Lung microvascular endothelial cell (primary cell): ENCODE measurements at regions not wholly inside any gene's neighbourhood (a gene's known extent, or its start where the extent isn't known, plus 50 kb on each side); places are given as distances from the start of the nearest gene placed in this dataset.

ENCODE experiments used
- DNase-seq, 2 donors: peaks; one replicate each; pipeline versions ENCODE4 v3.0.0 to v3.0.0-alpha.2; 2010; ENCODE audit warnings: low read depth in 2 of 2

DNA sequence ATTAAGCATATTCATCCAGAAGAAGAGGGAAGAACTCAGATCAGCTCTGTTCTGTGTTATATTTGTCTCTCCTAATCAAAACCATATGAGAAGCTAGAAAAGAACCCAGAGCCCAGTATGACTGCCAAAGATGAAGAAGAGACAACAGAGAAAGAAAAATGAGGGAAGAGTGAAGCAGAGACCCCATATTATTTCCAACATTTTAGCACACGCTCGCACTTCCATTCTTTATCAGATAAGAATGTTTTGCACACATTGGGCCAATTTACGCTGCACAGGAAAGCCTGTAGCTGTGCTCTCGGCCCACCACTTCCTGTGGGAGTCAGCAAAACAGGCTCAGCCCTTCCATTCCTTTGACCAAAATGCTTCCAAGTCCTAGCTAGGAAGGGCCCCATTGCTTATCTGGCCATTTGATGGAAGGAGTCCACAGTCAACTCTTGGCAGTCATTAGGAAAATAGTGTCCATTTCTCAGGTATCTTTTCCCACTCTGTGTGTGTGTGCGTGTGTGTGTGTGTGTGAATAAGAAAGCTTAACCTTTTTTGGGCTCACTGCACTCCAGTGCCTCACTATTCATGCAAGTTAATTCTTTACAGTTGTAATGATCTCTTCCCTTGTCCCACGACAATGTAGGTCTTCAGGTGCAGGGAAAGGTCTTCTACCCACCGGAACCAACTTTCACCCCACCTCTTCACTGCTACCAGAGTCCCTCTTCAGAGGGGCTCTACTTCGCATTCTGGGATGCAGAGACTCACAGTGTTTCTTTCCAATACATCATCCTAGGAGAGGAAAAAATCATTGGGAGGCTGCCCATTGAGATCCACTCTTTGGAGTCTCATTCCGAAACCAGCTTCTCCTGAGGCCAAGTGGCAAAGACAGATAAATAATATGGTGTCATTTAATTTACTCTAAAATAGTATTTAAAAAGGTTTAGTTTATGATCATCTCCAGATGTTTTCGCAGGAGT, 237.5 kb downstream of the COG6 start:
- DNase-seq, result peak; percentile 88 to 89

DNA sequence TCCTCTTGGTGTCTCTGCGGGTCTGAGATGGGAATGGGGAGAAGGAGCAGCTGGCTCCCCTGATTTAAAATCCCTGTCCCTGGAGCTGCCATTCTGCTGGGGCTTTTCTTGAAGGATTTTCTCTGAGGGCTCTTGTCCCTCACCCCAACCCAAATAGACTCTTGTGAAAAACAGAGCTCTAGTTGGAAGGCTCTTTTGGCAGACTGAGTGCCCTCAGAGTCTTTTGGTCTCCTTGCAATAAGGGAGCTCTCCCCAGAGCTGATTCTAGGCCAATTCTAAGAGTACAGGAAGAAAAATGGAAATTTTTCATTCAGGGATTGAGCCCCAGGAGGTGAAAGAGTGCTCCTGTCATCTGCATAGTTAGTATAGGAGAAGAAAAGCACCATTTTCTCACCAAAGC, 238.3 kb downstream of the COG6 start:
- no peak for DNase-seq

DNA sequence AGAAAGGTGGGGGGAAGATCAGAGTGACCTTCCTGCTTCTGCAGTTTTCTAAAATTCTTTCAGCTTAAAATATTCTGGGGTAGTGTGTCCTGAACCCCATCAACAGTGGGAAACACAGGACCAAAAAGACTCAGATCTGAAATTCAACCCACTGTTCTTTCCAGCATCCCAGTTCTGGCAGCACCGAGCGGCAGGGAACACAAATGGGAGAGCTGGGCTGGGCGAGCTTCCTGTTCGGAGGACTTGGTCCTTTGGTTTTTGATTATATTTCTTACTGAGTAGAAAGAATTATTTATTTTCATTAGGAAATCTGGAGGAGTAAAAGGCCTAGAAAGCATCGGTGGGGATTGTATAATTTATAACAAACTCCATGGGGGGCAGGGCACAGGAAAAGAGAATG, 239.1 kb downstream of the COG6 start:
- DNase-seq, result peak in 1 of 2 donors; percentile 10

DNA sequence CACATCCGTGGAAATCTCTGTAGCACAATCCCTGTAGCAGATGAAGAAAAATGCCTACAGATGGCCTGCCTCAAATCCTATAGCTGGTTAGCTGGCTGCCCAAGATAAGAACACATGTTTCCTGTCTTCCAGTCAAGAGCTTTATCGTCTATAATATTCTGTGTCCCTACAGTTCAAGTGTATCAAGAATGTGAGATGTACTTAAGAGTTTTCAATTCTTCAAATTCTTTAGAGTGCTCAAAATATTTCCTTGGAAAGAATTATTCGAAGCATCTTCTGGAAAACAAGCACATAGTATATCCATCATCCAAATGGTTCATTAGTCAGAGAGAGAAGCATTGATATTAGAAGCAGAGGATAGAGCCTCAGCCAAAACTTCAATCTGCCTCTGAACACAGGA, 239.8 kb downstream of the COG6 start:
- DNase-seq, result peak in 1 of 2 donors; percentile 87

DNA sequence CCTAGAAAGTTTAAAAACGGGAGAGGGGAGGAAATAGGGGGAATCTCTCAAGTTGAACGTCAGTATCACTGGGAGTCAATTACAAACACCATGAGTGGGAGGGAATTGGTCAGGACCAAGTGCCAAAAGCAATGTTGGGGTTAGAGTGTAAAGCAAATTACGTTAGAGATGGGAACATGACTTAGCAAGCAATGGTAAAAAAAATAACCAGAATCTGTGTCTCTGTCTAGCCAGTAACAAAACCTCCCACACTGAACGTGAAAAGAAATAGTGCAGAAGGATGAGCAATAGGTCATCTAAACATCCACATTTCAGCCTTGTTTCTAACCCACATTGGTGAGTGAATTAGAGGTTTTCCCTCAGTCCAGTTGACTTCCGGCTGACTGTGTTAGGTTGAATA, 242.2 kb downstream of the COG6 start:
- no peak for DNase-seq

DNA sequence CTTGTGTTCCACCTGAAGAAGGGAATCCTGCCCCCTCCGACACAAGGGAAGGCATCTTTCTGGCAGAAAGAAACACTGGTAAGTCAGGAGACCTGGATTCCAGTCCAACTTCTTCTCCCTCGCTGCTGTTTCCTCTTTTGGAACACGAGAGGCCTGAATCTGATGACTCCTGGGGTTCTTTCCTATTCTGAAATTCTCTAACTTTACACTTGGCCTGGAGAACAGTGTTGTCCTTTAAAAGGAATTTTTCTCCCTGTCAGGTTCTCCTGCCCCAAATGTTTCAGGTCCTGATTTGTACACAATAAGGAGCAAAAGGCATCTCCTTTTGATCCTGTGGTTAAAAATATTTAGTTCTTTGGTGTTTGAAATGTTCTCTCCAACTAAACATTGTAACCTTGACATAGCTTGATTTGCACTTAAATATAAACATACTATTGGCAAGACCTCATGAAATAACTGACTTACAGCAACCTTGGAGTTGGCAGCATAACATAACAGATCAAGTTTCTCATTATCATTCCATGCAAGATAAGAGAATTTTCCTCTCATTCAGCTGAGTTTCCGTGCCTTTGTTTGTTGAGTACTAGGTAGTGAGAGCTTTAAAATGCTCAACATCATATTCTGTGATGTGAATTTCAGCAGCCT, 244.8 kb downstream of the COG6 start:
- DNase-seq, result peak; percentile 77 to 84

DNA sequence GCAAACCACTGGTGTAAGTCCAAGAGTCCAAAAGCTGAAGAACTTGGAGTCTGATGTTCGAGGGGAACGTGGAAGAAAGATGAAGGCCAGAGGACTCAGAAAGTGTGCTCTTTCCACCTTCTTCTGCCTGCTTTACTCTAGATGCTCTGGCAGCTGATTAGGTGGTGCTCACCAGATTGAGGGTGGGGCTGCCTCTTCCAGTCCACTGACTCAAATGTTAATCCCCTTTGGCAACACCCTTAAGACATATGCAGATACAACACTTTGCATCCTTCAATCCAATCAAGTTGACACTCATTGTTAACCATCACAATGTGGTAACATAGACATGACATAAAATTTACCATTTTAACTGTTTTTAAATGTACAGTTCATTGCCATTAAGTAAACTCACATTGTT, 249.5 kb downstream of the COG6 start:
- no peak for DNase-seq

DNA sequence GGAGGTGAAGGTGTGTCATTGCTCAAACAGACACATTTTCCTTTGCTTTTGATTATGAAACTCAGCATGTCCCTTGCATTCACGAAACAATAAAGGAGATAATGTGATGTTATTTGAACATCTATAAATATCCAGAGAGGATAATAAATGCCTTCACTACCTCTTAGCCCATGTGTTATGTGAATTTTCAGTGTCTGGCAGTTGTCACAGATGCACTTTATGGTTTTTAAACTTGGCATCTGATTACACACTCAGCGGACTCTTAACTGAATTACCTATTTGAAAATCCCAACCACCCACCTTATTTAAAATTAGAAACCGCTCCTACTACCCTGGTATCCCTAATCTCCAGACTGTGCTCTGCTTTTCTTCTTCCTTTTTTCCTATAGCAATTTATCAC, 254.2 kb downstream of the COG6 start:
- no peak for DNase-seq

DNA sequence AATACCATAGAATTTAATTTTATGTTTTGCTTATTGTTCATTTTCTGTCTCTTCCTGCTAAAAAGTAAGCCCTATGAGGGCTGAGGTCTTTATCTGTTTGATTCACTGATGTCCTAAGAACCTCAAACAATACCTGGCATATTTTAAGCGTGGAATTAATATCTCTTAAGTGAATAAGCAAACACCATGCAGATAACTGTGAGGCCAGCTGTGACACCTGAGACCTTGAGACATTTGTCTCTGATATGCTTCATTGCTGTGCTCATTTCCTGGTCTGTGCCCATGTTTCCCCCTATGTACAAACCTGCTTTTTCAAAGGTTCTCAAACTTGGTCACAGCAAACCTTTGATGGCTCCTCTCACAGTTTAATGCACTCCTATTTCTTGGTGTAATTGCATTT, 254.6 kb downstream of the COG6 start:
- DNase-seq, result no peak

DNA sequence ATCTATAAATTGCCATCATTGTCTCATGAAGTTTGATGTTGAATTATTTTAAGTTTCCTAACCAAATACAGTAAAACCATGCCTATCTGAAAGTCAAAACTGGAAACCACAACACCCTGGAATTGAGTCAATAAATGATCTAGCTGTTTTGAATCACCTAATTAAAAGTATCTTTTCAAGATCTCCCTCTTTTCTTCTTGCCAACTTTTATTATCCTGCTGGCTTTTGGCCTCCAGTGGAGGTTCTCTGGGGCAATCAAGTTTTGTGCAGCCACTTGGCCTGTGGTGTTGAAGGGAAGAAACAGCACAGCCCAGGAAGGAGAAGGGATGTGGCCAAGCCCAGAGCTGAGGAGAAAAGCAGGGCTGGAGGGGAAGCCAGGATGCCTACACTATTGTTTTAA, 255.4 kb downstream of the COG6 start:
- no peak for DNase-seq

DNA sequence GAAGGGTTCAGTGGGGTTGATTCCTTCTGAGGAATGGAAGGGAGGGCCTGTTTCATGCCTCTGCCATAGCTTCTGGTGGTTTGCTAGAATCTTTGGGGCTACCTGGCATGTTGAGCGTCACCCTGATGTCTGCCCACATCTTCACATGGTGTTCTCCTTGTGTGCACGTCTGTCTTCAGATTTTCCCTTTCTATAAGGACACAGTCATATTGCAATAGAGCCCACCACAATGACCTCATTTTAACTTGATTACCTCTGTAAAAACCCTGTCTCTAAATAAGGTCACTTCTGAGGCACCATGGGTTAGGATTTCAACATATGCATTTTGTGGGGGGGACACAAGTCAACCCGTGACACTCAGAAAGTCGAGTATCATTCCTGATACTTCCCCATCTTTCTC, 257.9 kb downstream of the COG6 start:
- DNase-seq, result no peak

DNA sequence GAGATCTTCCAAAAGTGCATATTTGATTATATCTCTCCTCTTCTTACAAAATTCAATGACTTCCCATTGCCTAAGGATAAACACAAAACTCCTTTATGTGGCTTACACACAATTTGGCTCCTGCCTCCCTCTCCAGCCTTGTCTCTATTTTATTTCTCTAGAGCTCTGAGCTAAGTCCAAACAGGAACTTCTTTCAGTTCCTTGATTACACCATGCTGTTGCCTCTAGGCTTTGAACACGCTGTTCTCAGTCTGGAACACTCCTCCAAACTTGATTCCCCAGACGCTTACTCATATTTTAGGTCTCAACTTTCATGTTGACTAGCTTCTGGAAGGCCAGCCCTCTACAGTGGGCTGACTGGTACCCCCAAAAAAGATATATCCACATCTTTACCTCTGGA, 258.5 kb downstream of the COG6 start:
- DNase-seq, result peak in 1 of 2 donors; percentile 55

DNA sequence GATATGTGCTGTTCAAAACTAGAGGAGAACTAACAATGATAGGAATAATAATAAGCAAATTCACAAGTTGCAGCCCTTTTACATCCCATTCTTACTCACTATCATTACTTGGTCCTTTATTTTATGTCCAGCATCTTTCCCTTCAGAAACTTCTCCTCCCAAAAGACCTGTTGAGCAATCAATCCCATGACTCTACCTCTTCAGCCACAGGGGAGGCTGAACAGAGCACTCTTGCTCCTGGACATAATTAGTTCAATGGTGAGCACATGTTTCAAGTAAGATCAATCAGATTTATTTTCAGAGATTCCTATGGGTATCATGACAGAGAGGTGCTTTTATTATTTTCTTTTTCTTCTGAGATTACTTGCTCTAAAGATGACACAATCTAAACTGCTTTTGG, 260.0 kb downstream of the COG6 start:
- no peak for DNase-seq

DNA sequence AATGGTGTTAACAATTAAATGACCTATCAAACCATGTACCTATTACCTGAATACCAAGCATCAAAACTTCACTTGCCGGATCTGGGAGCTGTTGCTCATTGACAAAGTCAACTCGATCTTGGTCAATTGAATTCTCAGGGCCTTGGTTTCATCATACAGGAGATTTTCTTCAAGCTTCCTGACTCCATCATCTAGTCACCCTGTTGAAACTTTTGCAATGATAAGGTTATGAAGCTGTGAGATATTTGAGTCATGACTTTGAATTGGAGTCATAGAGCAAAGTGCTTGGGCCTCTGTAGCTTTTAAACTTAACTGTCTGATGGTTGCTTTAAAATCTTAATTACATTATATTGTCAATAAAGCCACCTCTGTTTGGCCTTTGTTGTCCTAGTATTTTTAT, 260.9 kb downstream of the COG6 start:
- no peak for DNase-seq

DNA sequence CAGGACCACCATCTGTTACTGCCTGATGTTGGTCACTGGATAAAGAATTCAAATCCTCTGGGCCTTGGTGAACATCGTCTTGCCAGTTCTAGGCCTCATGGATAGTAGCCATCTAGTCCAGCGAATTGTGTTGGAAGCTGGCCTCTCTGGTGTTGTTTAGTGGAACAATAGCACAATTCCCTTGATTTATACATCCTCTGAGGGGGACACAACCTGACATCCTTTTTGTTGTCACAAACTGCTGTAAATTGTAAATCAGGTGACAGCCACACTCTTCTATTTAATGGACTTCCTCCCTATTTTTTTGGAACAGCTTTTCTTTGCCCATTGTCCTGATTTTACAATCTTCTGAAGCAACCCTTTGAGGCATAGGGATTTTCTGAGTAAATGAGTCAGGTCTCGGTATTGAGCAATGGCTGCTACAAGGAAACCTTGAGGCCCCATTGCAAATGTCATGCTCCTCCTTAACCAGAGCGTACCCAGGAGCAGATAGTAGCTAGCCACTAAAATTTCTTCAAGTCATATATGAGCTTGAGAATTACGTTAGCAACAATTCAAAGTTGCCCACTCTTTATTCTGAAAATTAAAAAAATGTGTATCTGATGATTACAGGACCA, 263.3 kb downstream of the COG6 start:
- DNase-seq, result no peak

DNA sequence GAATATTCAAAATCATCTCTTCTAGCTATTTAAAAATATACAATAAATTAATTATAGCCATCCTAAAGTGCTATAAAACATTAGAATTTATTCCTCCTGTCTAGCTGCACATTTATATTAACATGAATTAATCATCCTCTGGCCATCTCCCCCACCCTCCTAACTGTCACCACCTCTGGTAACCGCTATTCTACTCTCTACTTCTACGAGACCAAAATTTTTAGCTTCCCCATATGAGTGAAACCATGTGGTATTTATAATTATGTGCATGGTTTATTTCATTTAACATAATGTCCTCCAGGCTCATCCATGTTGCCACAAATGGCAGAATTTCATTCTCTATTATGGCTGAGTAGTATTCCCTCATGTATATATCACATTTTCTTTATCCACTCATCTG, 265.2 kb downstream of the COG6 start:
- DNase-seq, result no peak

DNA sequence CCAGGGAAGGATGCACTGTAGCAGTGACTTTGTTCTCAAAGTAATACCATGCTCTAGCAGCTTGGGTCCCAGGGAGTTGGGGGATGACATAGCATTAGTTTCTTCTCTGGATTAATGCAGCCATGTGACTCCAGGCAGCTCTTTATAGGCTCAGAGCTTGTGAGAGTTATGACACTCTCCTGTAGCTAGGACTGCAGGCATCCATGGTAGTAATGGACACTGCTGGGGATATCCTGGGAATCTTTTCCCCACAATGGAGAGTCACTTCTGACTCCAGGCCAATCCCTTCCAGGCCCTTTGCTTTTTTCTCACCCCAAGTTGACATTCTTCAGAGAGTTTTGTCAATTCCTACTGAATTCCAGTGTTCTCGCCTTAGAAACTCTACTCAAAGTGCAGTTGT, 270.9 kb downstream of the COG6 start:
- DNase-seq, result no peak

DNA sequence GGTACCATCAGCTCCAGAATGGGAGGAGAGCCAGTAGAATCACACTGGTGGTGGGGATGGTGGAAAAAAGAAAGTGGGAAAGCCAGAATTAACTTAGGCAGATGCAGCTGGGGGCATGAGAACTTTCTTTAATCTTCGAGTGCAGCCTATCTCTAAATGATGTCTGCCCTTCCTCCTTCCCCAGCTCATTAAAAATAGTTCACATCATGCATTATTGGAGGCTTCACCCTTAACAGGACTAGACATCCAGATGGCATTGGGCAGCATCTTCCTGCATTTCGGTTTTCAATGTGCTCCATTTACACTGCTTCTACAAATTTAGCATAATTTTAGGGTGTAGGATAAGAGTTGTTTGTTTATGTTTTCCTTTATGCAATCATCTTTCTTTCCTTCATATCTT, 272.8 kb downstream of the COG6 start:
- DNase-seq, result no peak

DNA sequence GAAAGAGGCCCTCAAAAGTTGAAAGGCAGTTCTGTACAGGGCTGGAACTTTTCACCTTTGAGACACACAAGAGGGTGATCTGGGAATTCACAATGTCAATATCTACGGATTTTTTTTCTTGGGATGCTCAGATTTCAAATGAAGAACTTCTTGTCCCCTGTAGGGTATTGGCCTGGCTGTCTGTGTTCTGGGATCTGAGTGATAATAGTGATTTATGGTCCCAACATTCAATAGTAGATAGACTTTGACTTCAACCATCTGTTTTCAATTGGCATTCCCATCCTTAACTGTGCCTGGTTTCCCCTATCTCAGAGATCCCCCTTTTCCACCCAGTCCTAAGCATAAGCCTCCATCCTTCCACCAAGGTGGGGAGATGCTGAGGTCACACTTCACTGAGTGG, 274.1 kb downstream of the COG6 start:
- no peak for DNase-seq

DNA sequence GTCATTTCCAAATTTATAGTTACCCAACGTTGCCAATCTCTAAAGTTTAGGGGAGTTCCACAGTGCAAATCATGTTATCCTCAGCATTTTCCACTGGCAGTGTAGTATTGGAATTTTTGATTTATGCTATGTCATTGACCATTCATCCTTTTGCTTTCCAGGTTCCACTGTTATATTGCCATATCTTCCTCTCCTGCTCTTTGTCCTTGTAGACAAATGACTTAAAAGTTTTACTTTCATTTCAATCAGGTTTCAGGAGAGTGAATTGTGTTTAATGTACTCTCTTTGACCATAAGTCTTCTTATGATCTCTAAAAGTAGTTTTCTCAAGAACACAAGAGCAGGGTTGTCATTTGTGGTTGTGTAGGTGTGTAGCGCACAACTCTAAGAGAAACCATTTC, 274.6 kb downstream of the COG6 start:
- DNase-seq, result peak in 1 of 2 donors; percentile 33

DNA sequence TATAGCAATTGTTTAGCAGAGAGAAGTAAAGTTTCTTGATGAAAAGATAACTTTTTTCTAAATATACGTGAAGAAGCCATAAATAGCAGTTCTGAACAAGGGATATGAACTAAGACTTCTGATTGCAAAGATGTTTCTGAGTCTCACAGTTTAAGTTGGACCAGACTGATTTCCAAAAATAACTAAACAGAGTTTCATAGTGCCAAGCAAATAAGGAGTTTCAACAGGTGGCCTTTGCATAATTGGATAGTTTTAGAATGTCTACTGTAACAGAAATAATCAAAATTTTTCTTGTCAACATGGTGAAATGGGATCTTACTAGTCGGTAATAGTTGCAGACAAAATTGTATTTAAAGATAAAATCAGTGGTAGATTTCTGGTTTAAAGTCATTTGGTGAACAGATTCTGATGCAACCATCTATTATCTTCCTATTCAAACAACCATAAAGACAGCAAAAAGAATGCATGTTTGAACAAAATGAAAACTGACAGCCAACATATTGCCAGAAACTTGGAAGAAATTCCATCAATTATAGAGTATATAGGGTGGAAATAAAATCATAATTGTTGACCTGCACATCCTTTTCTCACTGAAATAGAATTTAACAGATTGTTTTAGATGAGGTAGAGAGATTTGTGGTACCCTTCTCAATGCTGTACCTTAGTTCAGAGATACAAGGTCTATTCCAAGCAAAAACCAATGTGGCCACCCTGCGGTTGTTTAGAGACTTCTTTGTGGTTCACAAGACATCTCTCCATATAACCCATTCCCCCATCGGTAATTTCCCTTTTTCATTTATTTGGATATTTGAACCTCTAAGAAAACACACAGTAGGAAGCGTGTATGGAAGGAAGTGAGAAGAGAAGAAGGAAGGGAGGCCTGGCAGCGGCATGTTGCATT, 275.3 kb downstream of the COG6 start:
- DNase-seq, result no peak

DNA sequence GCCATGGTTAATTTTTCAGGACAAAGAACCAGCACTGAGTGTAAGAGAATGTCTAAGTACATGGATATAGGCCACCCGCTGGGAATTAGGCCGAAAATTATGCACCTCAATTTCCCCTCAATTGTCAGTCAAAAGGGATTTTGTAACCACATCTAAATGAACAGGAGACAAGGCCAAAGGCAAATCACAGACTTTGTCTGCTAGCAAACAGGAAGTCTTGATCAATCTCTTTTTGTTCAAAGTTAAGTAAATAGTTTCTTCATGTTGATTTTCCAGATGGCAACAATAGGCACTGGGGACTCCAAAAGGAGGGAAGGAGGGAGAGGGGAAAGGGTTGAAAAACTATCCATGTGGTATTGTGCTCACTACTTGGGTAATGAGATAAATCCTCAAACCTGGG, 276.0 kb downstream of the COG6 start:
- no peak for DNase-seq
